SK-N-SH (cell line): ENCODE measurements at regions not wholly inside any gene's neighbourhood (a gene's known extent, or its start where the extent isn't known, plus 50 kb on each side); places are given as distances from the start of the nearest gene placed in this dataset.

Experiments used
- CTCF ChIA-PET: fragments of 300-600, 350-600 bp; formaldehyde crosslinking; extraction: SDS; loops from one replicate; lab custom pipeline; 2021; lab: Yijun Ruan, JAX
- POLR2A ChIA-PET: fragments of 350-600 bp; sonication (Branson Sonifier 250); formaldehyde crosslinking; extraction: SDS; loops from one replicate; lab custom pipeline; 2020; ENCODE audit warnings: antibody characterized with exemption, inconsistent platforms; lab: Yijun Ruan, JAX
- DNase-seq: peaks from one replicate; pipeline ENCODE4 v3.0.0; 2012
- H2AFZ ChIP-seq: fragments of 200-600 bp; sonication (generic); 2 replicates; pipeline ENCODE4 v1.8.1; 2016; ENCODE audit warnings: antibody characterized with exemption, mild to moderate bottlenecking, low read depth
- H3F3A ChIP-seq: fragments of 200-600 bp; sonication (generic); replicated peaks from 2 replicates; pipeline ENCODE3; 2016; ENCODE audit warnings: antibody characterized with exemption, mild to moderate bottlenecking; ENCODE audit not compliant: insufficient read depth
- H3K27ac ChIP-seq, 2 experiments: fragments of 200-500 bp in 1 of 2; fragments of 200-600 bp in 1 of 2; sonication (Bioruptor generic) in 1 of 2; sonication (generic), shearing (Covaris generic) in 1 of 2; 2 replicates each; pipeline versions ENCODE4 v1.5.1 to v1.6.1; 2014 to 2016; ENCODE audit warnings: low read depth in 2 of 2, inconsistent platforms in 1 of 2, low read length in 1 of 2, mild to moderate bottlenecking in 1 of 2, mixed read lengths in 1 of 2
- H3K27me3 ChIP-seq: fragments of 200-600 bp; sonication (generic), shearing (Covaris generic); 2 replicates; pipeline ENCODE4 v1.6.1; 2016; ENCODE audit warnings: mixed run types; ENCODE audit not compliant: insufficient read depth
- H3K36me3 ChIP-seq, 2 experiments: fragments of 200-500 bp in 1 of 2; fragments of 200-600 bp in 1 of 2; sonication (Bioruptor generic) in 1 of 2; sonication (generic) in 1 of 2; replicated peaks in 1 of 2; 2 replicates each; pipeline versions ENCODE3 to v1.5.1; 2014 to 2016; ENCODE audit warnings: low read length in 1 of 2, mild to moderate bottlenecking in 1 of 2; ENCODE audit not compliant: insufficient read depth in 2 of 2, control insufficient read depth in 1 of 2
- H3K4me1 ChIP-seq, 2 experiments: fragments of 200-500 bp in 1 of 2; fragments of 200-600 bp in 1 of 2; sonication (Bioruptor generic) in 1 of 2; sonication (generic), shearing (Covaris generic) in 1 of 2; 2 replicates each; pipeline versions ENCODE4 v1.5.1 to v1.6.1; 2014 to 2016; ENCODE audit warnings: low read depth in 1 of 2, low read length in 1 of 2, mixed run types in 1 of 2; ENCODE audit not compliant: insufficient read depth in 2 of 2, control insufficient read depth in 1 of 2
- H3K4me2 ChIP-seq: fragments of 200-600 bp; sonication (generic), shearing (Covaris generic); 2 replicates; pipeline ENCODE4 v1.6.1; 2017; ENCODE audit warnings: mixed run types
- H3K4me3 ChIP-seq, 2 experiments: fragments of 200-500 bp in 1 of 2; fragments of 200-600 bp in 1 of 2; sonication (Bioruptor generic) in 1 of 2; sonication (generic), shearing (Covaris generic) in 1 of 2; 2 replicates each; pipeline versions ENCODE4 v1.5.1 to v1.8.1; 2014 to 2016; ENCODE audit warnings: low read depth in 2 of 2, inconsistent platforms in 1 of 2, low read length in 1 of 2, mild to moderate bottlenecking in 1 of 2, mixed read lengths in 1 of 2, moderate library complexity in 1 of 2
- H3K79me2 ChIP-seq: fragments of 200-600 bp; sonication (generic); 2 replicates; pipeline ENCODE4 v1.8.1; 2017; ENCODE audit warnings: mild to moderate bottlenecking; ENCODE audit not compliant: insufficient read depth
- H3K9ac ChIP-seq: fragments of 200-600 bp; sonication (generic); 2 replicates; pipeline ENCODE4 v1.6.1; 2017; ENCODE audit warnings: mixed run types
- H3K9me2 ChIP-seq: fragments of 200-600 bp; sonication (generic); 2 replicates; pipeline ENCODE4 v1.6.1; 2017; ENCODE audit warnings: mixed run types
- H3K9me3 ChIP-seq: fragments of 200-600 bp; sonication (generic); 2 replicates; pipeline ENCODE4 v1.6.1; 2017; ENCODE audit warnings: mixed run types, mild to moderate bottlenecking, moderate library complexity
- H4K20me1 ChIP-seq: fragments of 200-600 bp; sonication (generic); 2 replicates; pipeline ENCODE4 v1.6.1; 2017; ENCODE audit warnings: mild to moderate bottlenecking, mixed run types; ENCODE audit not compliant: insufficient read depth
- CHD2 ChIP-seq: fragments of 150-350 bp; IDR thresholded peaks from 2 replicates; pipeline ENCODE4 v1.6.1; 2018; ENCODE audit warnings: low read length; ENCODE audit not compliant: partially characterized antibody
- ELF1 ChIP-seq: IDR thresholded peaks from 2 replicates; pipeline ENCODE4 v1.4.0; 2012
- EZH2phosphoT487 ChIP-seq: fragments of 200-600 bp; sonication (generic); IDR thresholded peaks from 2 replicates; pipeline ENCODE4 v1.6.1; 2017; ENCODE audit warnings: low read depth, mixed run types, mild to moderate bottlenecking, antibody characterized with exemption, moderate library complexity, borderline replicate concordance
- FOSL2 ChIP-seq: IDR thresholded peaks from 2 replicates; pipeline ENCODE4 v1.4.0; 2012; ENCODE audit warnings: low read depth, mild to moderate bottlenecking, moderate library complexity, borderline replicate concordance
- FOXJ3 ChIP-seq: sonication (generic); formaldehyde crosslinking; IDR thresholded peaks from 2 replicates; pipeline ENCODE4 v1.5.1; 2020; ENCODE audit warnings: mild to moderate bottlenecking, missing genetic modification reagents
- FOXM1 ChIP-seq: IDR thresholded peaks from 2 replicates; pipeline ENCODE4 v1.4.0; 2012; ENCODE audit warnings: low read depth, mild to moderate bottlenecking
- GABPA ChIP-seq: IDR thresholded peaks from 2 replicates; pipeline ENCODE4 v1.4.0; 2012; ENCODE audit warnings: low read depth, mild to moderate bottlenecking
- GATA2 ChIP-seq: sonication (generic); formaldehyde crosslinking; IDR thresholded peaks from 2 replicates; pipeline ENCODE4 v1.5.0; 2020; ENCODE audit warnings: mild to moderate bottlenecking, missing genetic modification reagents
- JUND ChIP-seq: IDR thresholded peaks from 2 replicates; pipeline ENCODE4 v1.4.0; 2012
- MAX ChIP-seq: IDR thresholded peaks from 2 replicates; pipeline ENCODE4 v1.4.0; 2012; ENCODE audit warnings: low read depth
- MXI1 ChIP-seq: IDR thresholded peaks from 2 replicates; pipeline ENCODE4 v1.6.1; 2012; ENCODE audit warnings: mild to moderate bottlenecking, low read depth, low read length, improper control_type of control experiment
- NFIC ChIP-seq: IDR thresholded peaks from 2 replicates; pipeline ENCODE4 v1.4.0; 2012; ENCODE audit warnings: borderline replicate concordance
- NRF1 ChIP-seq: IDR thresholded peaks from 2 replicates; pipeline ENCODE4 v1.6.1; 2012; ENCODE audit warnings: low read depth, mild to moderate bottlenecking, low read length
- PBX3 ChIP-seq: IDR thresholded peaks from 2 replicates; pipeline ENCODE4; 2012
- RAD21 ChIP-seq: IDR thresholded peaks from 2 replicates; pipeline ENCODE4 v1.6.1; 2012; ENCODE audit warnings: mild to moderate bottlenecking, low read length
- REST ChIP-seq: IDR thresholded peaks from 2 replicates; pipeline ENCODE4 v1.6.1; 2012; ENCODE audit warnings: mild to moderate bottlenecking, low read depth, low read length, moderate library complexity
- RXRA ChIP-seq: IDR thresholded peaks from 2 replicates; pipeline ENCODE4 v1.4.0; 2012; ENCODE audit warnings: low read depth, mild to moderate bottlenecking, borderline replicate concordance
- SIN3A ChIP-seq: IDR thresholded peaks from 2 replicates; pipeline ENCODE4 v1.6.1; 2012; ENCODE audit warnings: low read depth, mild to moderate bottlenecking, low read length, moderate library complexity, borderline replicate concordance
- SMC3 ChIP-seq: IDR thresholded peaks from 2 replicates; pipeline ENCODE4 v1.6.1; 2012; ENCODE audit warnings: low read depth, low read length, improper control_type of control experiment
- TEAD4 ChIP-seq: IDR thresholded peaks from 2 replicates; pipeline ENCODE4 v1.4.0; 2012; ENCODE audit warnings: mild to moderate bottlenecking, borderline replicate concordance; ENCODE audit not compliant: insufficient read depth
- USF1 ChIP-seq: IDR thresholded peaks from 2 replicates; pipeline ENCODE4 v1.4.0; 2012; ENCODE audit warnings: low read depth, borderline replicate concordance
- USF2 ChIP-seq: fragments of 150-350 bp; IDR thresholded peaks from 2 replicates; pipeline ENCODE4 v1.6.1; 2017; ENCODE audit warnings: antibody characterized with exemption, low read length, low read depth, borderline replicate concordance
- WGBS: methylation state at CpG from one replicate; pipeline ENCODE4 v1.1.6; 2017; ENCODE audit warnings: low lambda C conversion rate; 5-methylcytosine and 5-hydroxymethylcytosine counted together
- TF ChIP-seq, protein P1 (sequence below): fragments of 150-350 bp; IDR thresholded peaks from 2 replicates; pipeline ENCODE4 v1.6.1; 2016; ENCODE audit warnings: mild to moderate bottlenecking, low read depth, low read length

DNA sequence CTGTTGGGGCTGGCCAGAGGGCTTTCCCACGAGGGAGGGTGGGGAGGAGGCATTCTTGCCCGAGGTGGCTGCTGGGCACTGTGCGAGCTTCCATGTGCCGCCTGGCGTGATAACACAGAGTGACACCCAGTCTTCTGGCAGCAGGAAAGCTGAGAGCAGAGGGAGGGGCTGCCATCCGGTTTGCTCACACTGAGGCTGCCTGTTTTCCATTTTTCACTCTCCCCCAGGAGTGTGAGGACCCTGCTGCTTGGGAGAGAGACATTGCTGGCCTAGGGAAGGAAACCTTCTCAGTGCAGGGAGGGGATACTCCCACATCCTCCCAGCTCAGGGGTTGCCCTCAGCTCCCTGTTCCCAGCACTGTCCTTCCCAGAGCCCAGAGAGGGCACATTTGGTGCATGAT is 73.1 kb downstream of the INHBB start:
- WGBS = 34% methylated on average over 6 of the region's 6 CpGs
- Histone ChIP-seq H3K9me3 (no peaks in the 10 kb centered on the region), H3K9me2 (no peaks in the 10 kb centered on the region), H2AFZ (no peak overlapping the region), H3K36me3 (no peaks in the 10 kb centered on the region), H3K4me2 (no peak overlapping the region), H3K79me2 (no peaks in the 10 kb centered on the region), H3K27ac (no peak overlapping the region), H3K9ac (no peak overlapping the region), H4K20me1 (no peaks in the 10 kb centered on the region), H3K4me1 (peaks cover 0 to 3% of the 10 kb centered on the region in 2 experiments; a peak in 1 of 4 replicates), H3K27me3 (peaks cover 41% of the 10 kb centered on the region; the same call in 1 of the 2 replicates), H3F3A (no peaks in the 10 kb centered on the region), H3K4me3 (no peak overlapping the region)
- ChIA-PET POLR2A (interaction anchor here (0.6 kb wide), 1 partner anchor 1390 kb away, joined by 3 read pairs; no protein-coding TSS in a partner anchor), CTCF (interaction anchor here (0.9 kb wide), 1 partner anchor 262 kb away, joined by 3 read pairs; no protein-coding TSS in a partner anchor)
- TF ChIP-seq REST (no peak), SIN3A (no peak), PBX3 (no peak), FOSL2 (no peak), TEAD4 (no peak), RAD21 (no peak), MAX (no peak), ELF1 (no peak), NRF1 (no peak)
- TF ChIP-seq, protein P1, sequence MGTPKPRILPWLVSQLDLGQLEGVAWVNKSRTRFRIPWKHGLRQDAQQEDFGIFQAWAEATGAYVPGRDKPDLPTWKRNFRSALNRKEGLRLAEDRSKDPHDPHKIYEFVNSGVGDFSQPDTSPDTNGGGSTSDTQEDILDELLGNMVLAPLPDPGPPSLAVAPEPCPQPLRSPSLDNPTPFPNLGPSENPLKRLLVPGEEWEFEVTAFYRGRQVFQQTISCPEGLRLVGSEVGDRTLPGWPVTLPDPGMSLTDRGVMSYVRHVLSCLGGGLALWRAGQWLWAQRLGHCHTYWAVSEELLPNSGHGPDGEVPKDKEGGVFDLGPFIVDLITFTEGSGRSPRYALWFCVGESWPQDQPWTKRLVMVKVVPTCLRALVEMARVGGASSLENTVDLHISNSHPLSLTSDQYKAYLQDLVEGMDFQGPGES = no peak
- no peak for DNase-seq

DNA sequence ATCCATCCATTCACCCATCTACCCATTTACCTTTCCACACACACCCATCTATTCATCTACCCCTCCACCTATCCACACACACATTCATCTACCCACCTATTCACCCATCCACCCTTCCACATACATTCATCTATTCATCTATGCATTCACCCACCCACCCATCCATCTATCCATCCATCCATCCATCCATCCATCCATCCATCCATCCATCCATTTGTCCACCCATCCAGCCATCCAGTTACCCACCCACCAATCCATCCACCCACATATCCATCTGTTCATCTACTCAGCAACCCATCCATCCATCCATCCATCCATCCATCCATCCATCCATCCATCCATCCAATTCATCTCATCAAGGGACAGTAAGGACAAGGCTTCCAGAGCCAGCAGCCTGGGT is 74.0 kb downstream of the INHBB start:
- CTCF ChIA-PET = no interaction called here
- H4K20me1 ChIP-seq = no peaks in the 10 kb centered on the region
- H2AFZ ChIP-seq = no peak overlapping the region
- H3K9me2 ChIP-seq = no peaks in the 10 kb centered on the region
- H3K27me3 ChIP-seq = peaks cover 41% of the 10 kb centered on the region; the same call in 1 of the 2 replicates
- POLR2A ChIA-PET = no interaction called here
- peaks cover 0 to 3% of the 10 kb centered on the region in 2 experiments; a peak in 1 of 4 replicates for H3K4me1 ChIP-seq
- DNase-seq = no peak
- no peaks in the 10 kb centered on the region for H3K36me3 ChIP-seq
- H3K4me3 ChIP-seq = no peak overlapping the region
- no peaks in the 10 kb centered on the region for H3K79me2 ChIP-seq
- H3K4me2 ChIP-seq = no peak overlapping the region
- no peaks in the 10 kb centered on the region for H3F3A ChIP-seq
- no peak overlapping the region for H3K27ac ChIP-seq
- H3K9me3 ChIP-seq = no peaks in the 10 kb centered on the region
- no peak overlapping the region for H3K9ac ChIP-seq
- no peak for TF ChIP-seq RAD21
- TF ChIP-seq MXI1 = no peak
- TF ChIP-seq SMC3 = no peak
- TF ChIP-seq RXRA = no peak
- TF ChIP-seq EZH2phosphoT487 = no peak
- no peak for TF ChIP-seq USF1
- TF ChIP-seq GABPA = no peak
- no peak for TF ChIP-seq GATA2 (CRISPR knock-in tag)
- TF ChIP-seq NFIC = no peak
- no peak for TF ChIP-seq JUND
- no peak for TF ChIP-seq CHD2
- TF ChIP-seq FOXJ3 (CRISPR knock-in tag) = no peak
- TF ChIP-seq USF2 = no peak
- no peak for TF ChIP-seq FOXM1
